ENCODE measurements at regions not wholly inside any gene's neighbourhood (a gene's known extent, or its start where the extent isn't known, plus 50 kb on each side); places are given as distances from the start of the nearest gene placed in this dataset.
A peak's percentile ranks its signal among the peaks of the same experiment; 100 is the strongest.

DNA sequence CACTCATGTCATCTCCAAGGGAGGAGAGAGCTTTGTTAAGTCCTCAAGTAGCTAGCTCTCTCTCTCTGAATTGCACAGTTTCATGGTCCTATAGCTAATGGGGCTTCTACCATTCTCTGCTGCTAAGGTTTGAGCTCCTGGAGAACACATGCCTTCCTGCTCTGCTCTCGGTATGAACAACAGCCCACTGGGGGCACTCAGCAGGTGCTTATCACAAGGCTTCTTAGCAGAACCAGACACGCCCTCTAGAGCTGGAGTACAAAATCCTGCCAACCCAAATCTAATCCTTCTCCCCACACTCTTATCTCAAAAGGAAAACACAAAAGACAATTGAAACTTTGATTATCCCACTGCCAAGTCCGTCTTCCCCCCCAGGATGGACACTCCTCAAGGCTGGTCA lies 176.5 kb downstream of the HS3ST1 start:
- Histone ChIP-seq H3K4me1 (ENCODE audit: insufficient read depth, insufficient read length) (no peaks in the 10 kb centered on the region), H3K27me3 (ENCODE audit: insufficient read depth, insufficient read length) (no peaks in the 10 kb centered on the region), H3K4me3 (ENCODE audit: insufficient read length, low read depth) (no peak overlapping the region), H3K9me3 (ENCODE audit: insufficient read depth, low read length) (no peaks in the 10 kb centered on the region), H3K9ac (ENCODE audit: insufficient read length, low read depth) (no peak overlapping the region), H3K36me3 (ENCODE audit: insufficient read depth, insufficient read length, low read length) (no peaks in the 10 kb centered on the region)
- TF ChIP-seq SUZ12 (IDR thresholded peaks at IDR 0.05; ENCODE audit: extremely low read depth, insufficient read depth, insufficient read length) = no peak
- no peak for TF ChIP-seq ZNF274 (IDR thresholded peaks at IDR 0.05; ENCODE audit: low read depth, low read length)
- TF ChIP-seq YY1 (IDR thresholded peaks at IDR 0.05; ENCODE audit: insufficient read depth, insufficient read length) = no peak
- no peak for DNase-seq (ENCODE audit: low read depth, low spot score)

DNA sequence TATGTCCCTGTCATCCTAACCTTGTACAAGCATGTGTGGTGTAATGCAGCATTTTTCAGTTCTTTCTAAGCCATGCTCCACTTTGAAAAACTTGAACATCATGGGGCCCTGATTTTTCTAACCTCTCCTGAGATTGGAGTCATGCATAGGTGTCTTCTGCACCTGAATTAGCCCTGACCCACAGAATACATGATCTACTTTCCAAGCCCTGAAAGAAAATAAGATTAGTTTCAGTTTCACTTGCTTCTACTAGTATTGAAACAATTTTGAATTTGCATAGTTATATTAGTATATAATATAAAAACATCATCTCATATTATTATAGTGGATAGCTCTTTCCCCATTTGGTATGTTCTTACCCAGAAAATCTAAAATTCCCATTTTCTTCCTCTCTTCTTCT lies 178.2 kb downstream of the HS3ST1 start:
- DNase-seq (ENCODE audit: low read depth, low spot score) = no peak
- H3K9ac ChIP-seq (ENCODE audit: insufficient read length, low read depth) = no peak overlapping the region
- TF ChIP-seq ZNF274 (IDR thresholded peaks at IDR 0.05; ENCODE audit: low read depth, low read length) (no peak), SUZ12 (IDR thresholded peaks at IDR 0.05; ENCODE audit: extremely low read depth, insufficient read depth, insufficient read length) (no peak), YY1 (IDR thresholded peaks at IDR 0.05; ENCODE audit: insufficient read depth, insufficient read length) (no peak)

DNA sequence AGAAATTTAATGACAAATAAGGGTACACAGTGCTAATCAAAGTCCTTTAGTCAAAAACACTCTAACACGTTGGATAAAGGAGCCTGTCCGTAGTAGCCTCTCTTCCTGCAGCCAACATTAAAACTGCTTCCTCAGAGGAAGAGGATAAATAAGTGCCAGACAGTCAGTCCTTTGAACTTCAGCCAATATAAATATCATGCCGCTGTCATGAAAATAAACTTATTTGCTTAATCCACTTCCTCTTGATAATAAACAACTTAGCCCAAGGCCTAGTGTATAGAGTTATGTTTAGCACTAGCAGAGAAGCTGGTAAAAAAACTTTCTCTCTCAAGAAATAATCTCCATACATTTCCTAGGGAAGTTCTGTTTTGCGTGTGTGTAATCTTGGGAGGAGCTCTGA lies 196.7 kb downstream of the HS3ST1 start:
- Histone ChIP-seq H3K9me3 (ENCODE audit: insufficient read depth, low read length) (peaks cover 5% of the 10 kb centered on the region; the same call in 1 of the 2 replicates), H3K9ac (ENCODE audit: insufficient read length, low read depth) (no peak overlapping the region), H3K27me3 (ENCODE audit: insufficient read depth, insufficient read length) (no peaks in the 10 kb centered on the region), H3K4me3 (ENCODE audit: insufficient read length, low read depth) (no peak overlapping the region), H3K4me1 (ENCODE audit: insufficient read depth, insufficient read length) (no peaks in the 10 kb centered on the region), H3K36me3 (ENCODE audit: insufficient read depth, insufficient read length, low read length) (no peaks in the 10 kb centered on the region)
- DNase-seq (ENCODE audit: low read depth, low spot score) = no peak
- TF ChIP-seq YY1 (IDR thresholded peaks at IDR 0.05; ENCODE audit: insufficient read depth, insufficient read length) (no peak), SUZ12 (IDR thresholded peaks at IDR 0.05; ENCODE audit: extremely low read depth, insufficient read depth, insufficient read length) (no peak), ZNF274 (IDR thresholded peaks at IDR 0.05; ENCODE audit: low read depth, low read length) (no peak)

More for the DNA sequence above, 178.2 kb downstream of the HS3ST1 start:
- no peaks in the 10 kb centered on the region for H3K9me3 ChIP-seq (ENCODE audit: insufficient read depth, low read length)
- H3K4me3 ChIP-seq (ENCODE audit: insufficient read length, low read depth) = no peak overlapping the region
- no peaks in the 10 kb centered on the region for H3K4me1 ChIP-seq (ENCODE audit: insufficient read depth, insufficient read length)
- H3K27me3 ChIP-seq (ENCODE audit: insufficient read depth, insufficient read length) = no peaks in the 10 kb centered on the region
- no peaks in the 10 kb centered on the region for H3K36me3 ChIP-seq (ENCODE audit: insufficient read depth, insufficient read length, low read length)

DNA sequence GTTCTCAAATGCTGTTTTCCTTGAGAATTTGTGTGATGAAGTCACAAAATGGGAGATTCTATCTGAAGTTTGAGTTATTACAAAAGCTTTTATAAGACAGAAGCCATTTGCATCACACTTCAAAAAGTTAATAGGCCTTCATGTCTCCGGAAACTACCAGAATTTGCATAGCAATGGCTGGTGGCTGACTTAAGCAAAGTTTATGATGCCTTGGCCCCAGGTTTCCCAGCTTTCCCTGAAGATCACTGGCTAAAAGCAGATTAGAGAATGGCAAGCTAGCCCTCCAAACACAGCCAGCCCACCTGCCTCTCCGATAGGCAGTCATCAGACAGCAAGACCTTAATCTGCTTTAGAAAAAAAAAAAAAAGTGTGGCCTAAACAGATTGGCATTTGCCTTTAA lies 197.8 kb downstream of the HS3ST1 start:
- Histone ChIP-seq H3K4me1 (ENCODE audit: insufficient read depth, insufficient read length) (no peaks in the 10 kb centered on the region), H3K9ac (ENCODE audit: insufficient read length, low read depth) (no peak overlapping the region), H3K36me3 (ENCODE audit: insufficient read depth, insufficient read length, low read length) (no peaks in the 10 kb centered on the region), H3K9me3 (ENCODE audit: insufficient read depth, low read length) (peaks cover 5% of the 10 kb centered on the region; the same call in 1 of the 2 replicates), H3K27me3 (ENCODE audit: insufficient read depth, insufficient read length) (no peaks in the 10 kb centered on the region), H3K4me3 (ENCODE audit: insufficient read length, low read depth) (no peak overlapping the region)
- TF ChIP-seq SUZ12 (IDR thresholded peaks at IDR 0.05; ENCODE audit: extremely low read depth, insufficient read depth, insufficient read length) = no peak
- TF ChIP-seq YY1 (IDR thresholded peaks at IDR 0.05; ENCODE audit: insufficient read depth, insufficient read length) = no peak
- TF ChIP-seq ZNF274 (IDR thresholded peaks at IDR 0.05; ENCODE audit: low read depth, low read length) = no peak
- DNase-seq (ENCODE audit: low read depth, low spot score) = peak; percentile 81

DNA sequence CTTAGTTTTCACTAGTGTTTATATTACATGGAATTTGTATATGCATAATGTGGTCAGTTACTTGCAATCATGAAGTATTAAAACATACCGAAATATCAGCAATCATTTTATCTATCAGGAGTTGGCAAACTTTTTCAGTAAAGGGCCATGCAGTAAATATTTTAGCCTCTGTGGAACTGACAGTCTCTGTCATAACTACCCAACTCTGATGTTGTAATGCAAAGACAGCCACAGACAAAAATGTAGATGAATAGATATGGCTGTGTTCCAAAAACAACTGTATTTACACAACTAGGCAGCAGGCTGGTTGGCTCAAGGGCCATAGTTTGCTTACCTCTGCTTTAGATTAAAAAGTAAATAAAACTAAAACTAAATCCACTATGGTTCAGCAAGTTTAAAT lies 200.2 kb downstream of the HS3ST1 start:
- TF ChIP-seq ZNF274 (IDR thresholded peaks at IDR 0.05; ENCODE audit: low read depth, low read length) = no peak
- no peak for TF ChIP-seq SUZ12 (IDR thresholded peaks at IDR 0.05; ENCODE audit: extremely low read depth, insufficient read depth, insufficient read length)
- no peak for TF ChIP-seq YY1 (IDR thresholded peaks at IDR 0.05; ENCODE audit: insufficient read depth, insufficient read length)
- no peak for DNase-seq (ENCODE audit: low read depth, low spot score)
- no peak overlapping the region for H3K4me3 ChIP-seq (ENCODE audit: insufficient read length, low read depth)
- H3K36me3 ChIP-seq (ENCODE audit: insufficient read depth, insufficient read length, low read length) = no peaks in the 10 kb centered on the region
- H3K27me3 ChIP-seq (ENCODE audit: insufficient read depth, insufficient read length) = no peaks in the 10 kb centered on the region
- no peak overlapping the region for H3K9ac ChIP-seq (ENCODE audit: insufficient read length, low read depth)
- H3K9me3 ChIP-seq (ENCODE audit: insufficient read depth, low read length) = no peaks in the 10 kb centered on the region
- H3K4me1 ChIP-seq (ENCODE audit: insufficient read depth, insufficient read length) = no peaks in the 10 kb centered on the region

DNA sequence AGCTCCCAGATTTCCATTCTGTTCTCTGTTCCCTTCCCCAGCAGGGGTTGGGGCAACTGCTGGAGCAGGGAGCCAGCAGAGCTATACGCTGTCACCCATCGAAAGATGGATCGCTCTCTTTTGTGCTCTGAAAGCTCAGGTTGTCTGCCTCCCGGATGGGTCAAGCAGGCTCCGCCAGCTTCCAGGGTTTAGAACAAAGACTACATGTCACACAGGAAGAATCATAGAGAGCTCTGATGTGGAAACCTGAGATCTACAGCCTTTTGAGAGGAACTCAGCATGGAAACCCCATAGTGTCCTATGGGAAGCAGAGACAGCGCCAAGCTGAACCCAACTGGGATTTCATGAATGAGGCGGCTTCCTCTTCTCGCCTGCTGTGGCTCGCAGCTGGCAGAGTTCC lies 205.4 kb downstream of the HS3ST1 start:
- no peak overlapping the region for H3K9ac ChIP-seq (ENCODE audit: insufficient read length, low read depth)
- H3K27me3 ChIP-seq (ENCODE audit: insufficient read depth, insufficient read length) = no peaks in the 10 kb centered on the region
- H3K4me1 ChIP-seq (ENCODE audit: insufficient read depth, insufficient read length) = no peaks in the 10 kb centered on the region
- TF ChIP-seq SUZ12 (IDR thresholded peaks at IDR 0.05; ENCODE audit: extremely low read depth, insufficient read depth, insufficient read length) = no peak
- no peak for TF ChIP-seq YY1 (IDR thresholded peaks at IDR 0.05; ENCODE audit: insufficient read depth, insufficient read length)
- TF ChIP-seq ZNF274 (IDR thresholded peaks at IDR 0.05; ENCODE audit: low read depth, low read length) = no peak
- H3K4me3 ChIP-seq (ENCODE audit: insufficient read length, low read depth) = no peak overlapping the region
- H3K9me3 ChIP-seq (ENCODE audit: insufficient read depth, low read length) = no peaks in the 10 kb centered on the region
- H3K36me3 ChIP-seq (ENCODE audit: insufficient read depth, insufficient read length, low read length) = no peaks in the 10 kb centered on the region
- no peak for DNase-seq (ENCODE audit: low read depth, low spot score)

DNA sequence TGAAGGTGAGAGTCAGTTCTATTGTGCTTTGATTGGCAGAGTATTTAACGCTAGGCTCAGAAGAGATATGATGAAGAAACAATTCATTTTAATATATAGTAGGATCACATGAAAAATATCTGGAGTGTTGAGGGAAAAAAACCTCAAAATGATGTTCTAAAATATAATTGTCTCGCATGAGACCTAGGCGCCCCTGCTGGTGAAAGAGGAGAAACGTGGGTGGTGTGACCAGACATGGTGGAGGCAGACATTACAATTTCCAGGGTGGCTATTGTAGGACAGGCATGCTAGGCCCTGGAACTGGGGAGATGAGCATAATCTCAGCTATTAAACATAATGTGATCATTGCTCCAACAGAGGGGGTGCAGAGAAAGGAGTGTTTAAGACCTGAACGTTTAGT lies 210.0 kb downstream of the HS3ST1 start:
- no peaks in the 10 kb centered on the region for H3K4me1 ChIP-seq (ENCODE audit: insufficient read depth, insufficient read length)
- H3K4me3 ChIP-seq (ENCODE audit: insufficient read length, low read depth) = no peak overlapping the region
- no peaks in the 10 kb centered on the region for H3K36me3 ChIP-seq (ENCODE audit: insufficient read depth, insufficient read length, low read length)
- no peaks in the 10 kb centered on the region for H3K27me3 ChIP-seq (ENCODE audit: insufficient read depth, insufficient read length)
- H3K9me3 ChIP-seq (ENCODE audit: insufficient read depth, low read length) = no peaks in the 10 kb centered on the region
- DNase-seq (ENCODE audit: low read depth, low spot score) = peak; percentile 9
- H3K9ac ChIP-seq (ENCODE audit: insufficient read length, low read depth) = no peak overlapping the region
- TF ChIP-seq ZNF274 (IDR thresholded peaks at IDR 0.05; ENCODE audit: low read depth, low read length) = no peak
- TF ChIP-seq SUZ12 (IDR thresholded peaks at IDR 0.05; ENCODE audit: extremely low read depth, insufficient read depth, insufficient read length) = no peak
- TF ChIP-seq YY1 (IDR thresholded peaks at IDR 0.05; ENCODE audit: insufficient read depth, insufficient read length) = peak; percentile 16

All from NT2/D1 (cell line).